Kidney epithelial cell (primary cell): ENCODE measurements at regions not wholly inside any gene's neighbourhood (a gene's known extent, or its start where the extent isn't known, plus 50 kb on each side); places are given as distances from the start of the nearest gene placed in this dataset.

Source experiments
- DNase-seq: peaks from one replicate; pipeline ENCODE4 v3.0.0-alpha.2; 2010; ENCODE audit warnings: low read depth
- H3K27me3 ChIP-seq: 2 replicates; pipeline ENCODE4 v1.6.0; 2011; ENCODE audit warnings: low read length; ENCODE audit not compliant: control insufficient read depth, insufficient read depth
- H3K36me3 ChIP-seq: 2 replicates; pipeline ENCODE4 v1.5.1; 2011; ENCODE audit warnings: low read length; ENCODE audit not compliant: control insufficient read depth, insufficient read depth
- H3K4me3 ChIP-seq: 2 replicates; pipeline ENCODE4 v1.5.1; 2011; ENCODE audit warnings: low read depth, mild to moderate bottlenecking, control low read depth, low read length
- CTCF ChIP-seq: IDR thresholded peaks from 2 replicates; pipeline ENCODE4 v1.5.1; 2011; ENCODE audit warnings: mild to moderate bottlenecking, moderate library complexity, low read length, control low read depth, inconsistent platforms; ENCODE audit not compliant: insufficient read depth, poor library complexity, severe bottlenecking

GRCh38 chr6:87869064-87869905 is 167.3 kb upstream of the AKIRIN2 start:
- Histone ChIP-seq H3K27me3 (no peaks in the 10 kb centered on the region), H3K4me3 (no peak overlapping the region), H3K36me3 (no peaks in the 10 kb centered on the region)
- no peak for TF ChIP-seq CTCF
- DNase-seq: no peak

- Histone ChIP-seq H3K27me3 (no peaks in the 10 kb centered on the region), H3K36me3 (no peaks in the 10 kb centered on the region), H3K4me3 (no peak overlapping the region)
- no peak for TF ChIP-seq CTCF
- no peak for DNase-seq
Measured at GRCh38 chr6:87860902-87861301, 158.9 kb upstream of the AKIRIN2 start.

GRCh38 chr6:87858440-87858839 is 156.4 kb upstream of the AKIRIN2 start:
- H3K36me3 ChIP-seq: no peaks in the 10 kb centered on the region
- TF ChIP-seq CTCF: no peak
- no peaks in the 10 kb centered on the region for H3K27me3 ChIP-seq
- DNase-seq: no peak
- no peak overlapping the region for H3K4me3 ChIP-seq

- no peaks in the 10 kb centered on the region for H3K27me3 ChIP-seq
- no peaks in the 10 kb centered on the region for H3K36me3 ChIP-seq
- no peak overlapping the region for H3K4me3 ChIP-seq
- TF ChIP-seq CTCF: no peak
- DNase-seq: no peak
Measured at GRCh38 chr6:87851674-87852299, 149.8 kb upstream of the AKIRIN2 start.

GRCh38 chr6:87848616-87849015 is 146.6 kb upstream of the AKIRIN2 start:
- no peaks in the 10 kb centered on the region for H3K36me3 ChIP-seq
- no peaks in the 10 kb centered on the region for H3K27me3 ChIP-seq
- no peak for DNase-seq
- no peak overlapping the region for H3K4me3 ChIP-seq
- no peak for TF ChIP-seq CTCF
